Memory B cell (primary cell): ENCODE measurements at regions not wholly inside any gene's neighbourhood (a gene's known extent, or its start where the extent isn't known, plus 50 kb on each side); places are given as distances from the start of the nearest gene placed in this dataset.

ENCODE experiments used
- ATAC-seq: fragments of 150-1000 bp; cut with Tn5 transposase; 2 replicates; pipeline ENCODE4 v1.10.0; 2021; ENCODE audit warnings: low read depth, mild to moderate bottlenecking, moderate library complexity
- DNase-seq, 2 donors: peaks; one replicate each; pipeline ENCODE4 v3.0.0; 2022; ENCODE audit warnings: low spot score in 2 of 2
- H3K27ac Mint-ChIP-seq: one replicate; pipeline ENCODE4 v1.8.0; 2022; ENCODE audit warnings: mild to moderate bottlenecking, moderate library complexity, mixed read lengths
- H3K27me3 Mint-ChIP-seq: one replicate; pipeline ENCODE4 v1.8.0; 2022; ENCODE audit warnings: mixed read lengths
- H3K36me3 Mint-ChIP-seq: one replicate; pipeline ENCODE4 v1.8.0; 2022; ENCODE audit warnings: mild to moderate bottlenecking, mixed read lengths
- H3K4me1 Mint-ChIP-seq: one replicate; pipeline ENCODE4 v1.8.0; 2022; ENCODE audit warnings: mixed read lengths
- H3K4me3 Mint-ChIP-seq: one replicate; pipeline ENCODE4 v1.8.0; 2022; ENCODE audit warnings: mild to moderate bottlenecking, moderate library complexity, mixed read lengths
- H3K9me3 Mint-ChIP-seq: one replicate; pipeline ENCODE4 v1.8.0; 2022; ENCODE audit warnings: mixed read lengths

DNA sequence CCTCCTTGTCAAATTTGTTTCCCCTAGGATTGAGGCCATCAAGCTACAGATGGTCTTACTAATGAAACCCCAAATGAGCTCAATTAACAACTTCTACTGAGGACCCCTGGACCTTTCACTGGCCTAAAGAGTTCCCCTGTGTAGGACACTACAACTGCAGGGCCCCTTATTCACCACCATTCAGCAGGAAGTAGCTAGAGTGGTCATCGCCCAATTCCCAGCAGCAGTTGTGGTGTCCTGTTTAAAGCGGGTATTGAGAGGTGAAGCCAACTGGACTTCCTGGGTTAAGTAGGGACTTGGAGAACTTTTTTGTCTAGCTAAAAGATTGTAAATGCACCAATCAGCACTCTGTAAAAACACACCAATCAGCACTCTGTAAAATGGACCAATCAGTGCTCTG is 1466.9 kb downstream of the KCNT2 start:
- ATAC-seq (no peak), DNase-seq (no peak)
- Mint-ChIP-seq H3K36me3 (no peaks in the 10 kb centered on the region), H3K9me3 (peaks cover 8% of the 10 kb centered on the region), H3K4me3 (no peak overlapping the region), H3K27ac (no peak overlapping the region), H3K27me3 (no peaks in the 10 kb centered on the region), H3K4me1 (no peaks in the 10 kb centered on the region)

- Mint-ChIP-seq H3K9me3 (peaks cover 3% of the 10 kb centered on the region), H3K36me3 (no peaks in the 10 kb centered on the region), H3K27ac (no peak overlapping the region), H3K27me3 (no peaks in the 10 kb centered on the region), H3K4me1 (no peaks in the 10 kb centered on the region), H3K4me3 (no peak overlapping the region)
- no peak for DNase-seq
- ATAC-seq, result no peak
These were observed 1477.6 kb downstream of the KCNT2 start for GRCh38 chr1:195130598-195130997.

GRCh38 chr1:195122497-195122896 is 1485.7 kb downstream of the KCNT2 start:
- H3K9me3 Mint-ChIP-seq, result no peaks in the 10 kb centered on the region
- H3K36me3 Mint-ChIP-seq, result no peaks in the 10 kb centered on the region

GRCh38 chr1:195113471-195113870 is 1494.8 kb downstream of the KCNT2 start:
- H3K27ac Mint-ChIP-seq, result no peak overlapping the region
- peaks cover 1% of the 10 kb centered on the region for H3K9me3 Mint-ChIP-seq
- no peaks in the 10 kb centered on the region for H3K36me3 Mint-ChIP-seq
- no peaks in the 10 kb centered on the region for H3K4me1 Mint-ChIP-seq
- no peak overlapping the region for H3K4me3 Mint-ChIP-seq
- no peak for ATAC-seq
- no peaks in the 10 kb centered on the region for H3K27me3 Mint-ChIP-seq
- DNase-seq, result no peak

More at GRCh38 chr1:195122497-195122896, 1485.7 kb downstream of the KCNT2 start:
- no peak overlapping the region for H3K4me3 Mint-ChIP-seq
- H3K27ac Mint-ChIP-seq, result no peak overlapping the region
- ATAC-seq, result no peak
- no peaks in the 10 kb centered on the region for H3K4me1 Mint-ChIP-seq
- DNase-seq, result no peak
- no peaks in the 10 kb centered on the region for H3K27me3 Mint-ChIP-seq

GRCh38 chr1:195105773-195106172 is 1502.5 kb downstream of the KCNT2 start:
- H3K27ac Mint-ChIP-seq, result no peak overlapping the region
- ATAC-seq (no peak), DNase-seq (no peak)
- no peaks in the 10 kb centered on the region for H3K27me3 Mint-ChIP-seq
- no peak overlapping the region for H3K4me3 Mint-ChIP-seq
- peaks cover 9% of the 10 kb centered on the region for H3K9me3 Mint-ChIP-seq
- H3K36me3 Mint-ChIP-seq, result peaks cover 2% of the 10 kb centered on the region
- H3K4me1 Mint-ChIP-seq, result no peaks in the 10 kb centered on the region

- peaks cover 9% of the 10 kb centered on the region for H3K9me3 Mint-ChIP-seq
These were observed 1503.0 kb downstream of the KCNT2 start for GRCh38 chr1:195105281-195105680.

GRCh38 chr1:195097316-195097715 is 1510.9 kb downstream of the KCNT2 start:
- ATAC-seq (no peak), DNase-seq (no peak)
- H3K27ac Mint-ChIP-seq, result no peak overlapping the region
- no peak overlapping the region for H3K4me3 Mint-ChIP-seq
- no peaks in the 10 kb centered on the region for H3K4me1 Mint-ChIP-seq
- peaks cover 1% of the 10 kb centered on the region for H3K9me3 Mint-ChIP-seq
- no peaks in the 10 kb centered on the region for H3K36me3 Mint-ChIP-seq
- no peaks in the 10 kb centered on the region for H3K27me3 Mint-ChIP-seq

More at GRCh38 chr1:195105281-195105680, 1503.0 kb downstream of the KCNT2 start:
- Mint-ChIP-seq H3K4me1 (no peaks in the 10 kb centered on the region), H3K27ac (no peak overlapping the region), H3K4me3 (no peak overlapping the region), H3K27me3 (no peaks in the 10 kb centered on the region), H3K36me3 (peaks cover 2% of the 10 kb centered on the region)
- DNase-seq (no peak), ATAC-seq (no peak)

- Mint-ChIP-seq H3K27ac (no peak overlapping the region), H3K36me3 (no peaks in the 10 kb centered on the region), H3K27me3 (no peaks in the 10 kb centered on the region), H3K4me1 (no peaks in the 10 kb centered on the region), H3K9me3 (peaks cover 4% of the 10 kb centered on the region), H3K4me3 (no peak overlapping the region)
- DNase-seq, result no peak
- ATAC-seq, result no peak
These were observed 1512.2 kb downstream of the KCNT2 start for GRCh38 chr1:195096051-195096521.

DNA sequence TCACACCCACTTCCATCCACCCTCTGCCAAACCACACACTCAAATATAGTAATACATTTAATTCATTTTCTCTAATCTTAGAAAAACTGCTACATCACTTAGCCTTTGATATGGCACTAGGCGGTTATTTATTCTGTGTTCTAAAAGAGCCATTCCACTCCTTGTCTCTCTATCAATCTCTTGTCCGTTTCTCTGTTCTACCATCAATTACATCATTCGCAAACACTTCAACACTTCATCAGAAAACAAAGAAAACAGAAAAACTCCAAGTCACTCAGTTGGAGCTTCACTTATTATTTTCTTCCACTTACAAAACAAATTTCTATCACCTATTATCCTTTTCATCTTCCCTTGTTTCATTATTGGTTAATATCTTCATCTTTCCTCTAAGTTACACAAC is 1523.0 kb downstream of the KCNT2 start:
- no peak for ATAC-seq
- Mint-ChIP-seq H3K4me1 (no peaks in the 10 kb centered on the region), H3K36me3 (no peaks in the 10 kb centered on the region), H3K27ac (no peak overlapping the region), H3K9me3 (peaks cover 3% of the 10 kb centered on the region), H3K27me3 (no peaks in the 10 kb centered on the region), H3K4me3 (no peak overlapping the region)
- no peak for DNase-seq

- Mint-ChIP-seq H3K27me3 (no peaks in the 10 kb centered on the region), H3K36me3 (no peaks in the 10 kb centered on the region), H3K27ac (no peak overlapping the region), H3K9me3 (peaks cover 3% of the 10 kb centered on the region), H3K4me1 (no peaks in the 10 kb centered on the region), H3K4me3 (no peak overlapping the region)
- no peak for DNase-seq
- no peak for ATAC-seq
These were observed 1526.1 kb downstream of the KCNT2 start for GRCh38 chr1:195082183-195082582.

DNA sequence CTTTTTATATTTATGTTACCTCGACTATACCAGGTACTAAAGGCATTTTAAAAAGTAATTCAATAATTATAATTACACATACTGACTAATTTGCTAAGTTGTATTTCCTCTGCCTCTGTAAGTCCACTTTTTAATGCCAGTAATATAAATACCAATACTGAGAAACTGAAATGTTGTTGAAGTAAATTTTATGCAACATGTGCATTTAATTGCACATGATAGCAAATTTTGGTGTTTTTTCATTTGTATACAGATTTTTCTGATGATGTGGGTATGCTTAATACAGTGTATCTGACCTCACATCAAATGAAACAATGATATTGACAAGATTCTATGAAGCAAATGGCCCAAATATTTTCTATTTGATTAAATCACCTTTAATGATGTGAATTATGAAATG is 1531.6 kb downstream of the KCNT2 start:
- DNase-seq (no peak), ATAC-seq (no peak)
- Mint-ChIP-seq H3K27ac (no peak overlapping the region), H3K4me3 (no peak overlapping the region), H3K27me3 (no peaks in the 10 kb centered on the region), H3K9me3 (peaks cover 1% of the 10 kb centered on the region), H3K36me3 (no peaks in the 10 kb centered on the region), H3K4me1 (no peaks in the 10 kb centered on the region)

DNA sequence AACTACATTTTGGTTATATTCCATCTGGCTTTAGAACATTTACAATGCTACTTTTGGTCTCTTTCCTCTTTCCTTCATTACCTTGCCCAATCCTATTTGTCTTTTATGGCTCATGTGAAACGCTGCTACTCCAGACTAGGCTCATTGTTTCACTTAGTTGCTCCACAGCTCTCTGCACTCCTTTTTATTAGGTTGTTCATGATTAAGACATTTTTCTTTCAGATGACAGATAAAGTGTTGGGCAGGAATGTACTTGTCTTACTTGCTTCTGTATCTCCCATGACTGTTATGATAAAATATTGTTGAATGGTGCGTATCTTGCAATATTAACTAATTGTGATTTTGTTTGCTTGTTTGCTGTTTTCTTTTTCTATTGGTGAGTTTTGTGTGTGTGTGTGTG is 1532.3 kb downstream of the KCNT2 start:
- DNase-seq, result no peak
- no peak overlapping the region for H3K4me3 Mint-ChIP-seq

DNA sequence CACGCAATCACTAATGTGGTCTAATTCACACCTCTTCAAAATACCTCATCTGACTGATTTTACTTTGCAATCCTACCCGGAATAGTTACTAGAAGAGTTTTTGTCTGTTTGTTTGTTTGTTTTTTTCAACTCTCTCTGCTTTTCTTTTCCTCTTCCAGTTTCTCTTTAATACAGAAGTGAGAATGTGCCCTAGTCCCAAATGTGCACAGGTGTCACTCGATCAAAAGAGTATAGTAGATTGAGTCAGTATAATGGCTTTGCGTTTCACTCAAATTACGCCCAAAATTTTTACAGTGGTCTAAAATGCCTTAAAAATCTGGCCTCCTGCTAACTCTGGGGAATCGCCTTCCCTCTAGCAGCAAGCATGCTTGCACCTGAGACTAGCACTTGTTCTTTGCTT is 1536.8 kb downstream of the KCNT2 start:
- Mint-ChIP-seq H3K36me3 (no peaks in the 10 kb centered on the region), H3K9me3 (peaks cover 5% of the 10 kb centered on the region), H3K27me3 (no peaks in the 10 kb centered on the region), H3K4me3 (no peak overlapping the region), H3K4me1 (no peaks in the 10 kb centered on the region), H3K27ac (no peak overlapping the region)
- ATAC-seq (no peak), DNase-seq (no peak)

More for the DNA sequence above, 1532.3 kb downstream of the KCNT2 start:
- H3K4me1 Mint-ChIP-seq, result no peaks in the 10 kb centered on the region
- no peaks in the 10 kb centered on the region for H3K27me3 Mint-ChIP-seq
- H3K36me3 Mint-ChIP-seq, result no peaks in the 10 kb centered on the region
- peaks cover 5% of the 10 kb centered on the region for H3K9me3 Mint-ChIP-seq
- ATAC-seq, result no peak
- H3K27ac Mint-ChIP-seq, result no peak overlapping the region

GRCh38 chr1:195065437-195065836 is 1542.8 kb downstream of the KCNT2 start:
- Mint-ChIP-seq H3K4me3 (no peak overlapping the region), H3K9me3 (no peaks in the 10 kb centered on the region), H3K36me3 (no peaks in the 10 kb centered on the region), H3K27me3 (no peaks in the 10 kb centered on the region), H3K27ac (no peak overlapping the region), H3K4me1 (no peaks in the 10 kb centered on the region)
- ATAC-seq, result no peak
- DNase-seq, result no peak

GRCh38 chr1:195064358-195064757 is 1543.9 kb downstream of the KCNT2 start:
- Mint-ChIP-seq H3K27ac (no peak overlapping the region), H3K27me3 (no peaks in the 10 kb centered on the region), H3K4me3 (no peak overlapping the region), H3K9me3 (peaks cover 1% of the 10 kb centered on the region), H3K4me1 (no peaks in the 10 kb centered on the region), H3K36me3 (no peaks in the 10 kb centered on the region)
- no peak for ATAC-seq
- no peak for DNase-seq
